ENCODE measurements at regions not wholly inside any gene's neighbourhood (a gene's known extent, or its start where the extent isn't known, plus 50 kb on each side); places are given as distances from the start of the nearest gene placed in this dataset.
"Not testable (repeated sequence)": the region's sequence is repeated elsewhere in the genome, so short reads cannot be mapped to it uniquely, and the experiment has no call there.

DNA sequence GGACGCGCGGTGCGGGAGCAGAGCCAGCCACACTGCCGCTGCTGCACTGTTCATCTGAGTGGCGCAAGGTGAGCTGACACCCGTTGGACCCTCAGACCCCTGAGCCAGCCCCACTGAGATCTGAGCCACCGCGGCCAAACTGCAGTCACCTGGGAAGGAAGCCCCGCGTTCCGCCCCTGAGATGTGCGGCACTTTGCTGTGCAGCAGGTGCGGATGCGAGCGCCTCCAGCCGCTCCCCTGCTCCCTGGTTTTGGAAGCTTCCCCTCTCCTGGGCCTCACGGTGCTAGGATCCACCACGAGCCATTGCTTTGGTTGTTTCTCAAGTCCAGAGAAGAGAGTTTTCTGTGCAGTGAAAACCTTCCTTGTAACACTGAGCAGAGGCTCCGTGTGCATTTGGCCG lies 254.1 kb downstream of the ADGRD1 start:
- H3K27ac Mint-ChIP-seq; H3K4me1 Mint-ChIP-seq; H3K9me3 Mint-ChIP-seq; H3K27me3 Mint-ChIP-seq; ATAC-seq (ENCODE audit: low read depth in 2 of 2); H3K4me3 Mint-ChIP-seq; DNase-seq; H3K36me3 Mint-ChIP-seq: not testable (repeated sequence)

DNA sequence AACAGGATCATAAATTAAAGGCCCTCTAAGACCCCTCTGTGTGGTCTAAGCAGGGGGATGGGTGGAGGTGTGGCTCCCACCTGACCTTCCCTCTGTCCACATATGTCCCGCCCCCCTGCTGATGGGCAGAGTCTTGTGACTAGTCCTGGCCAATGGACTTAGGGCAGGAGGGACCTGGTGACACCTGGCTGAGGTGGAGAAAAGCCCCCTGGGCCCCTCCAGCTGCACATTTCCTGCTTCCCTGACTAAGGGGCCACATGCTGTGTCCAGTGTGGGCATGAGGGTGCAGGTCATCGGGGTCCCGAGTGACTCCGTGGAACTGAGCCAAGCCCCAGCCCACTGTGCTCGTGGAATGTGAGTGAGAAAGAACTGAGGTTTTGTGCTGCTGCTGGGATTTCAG lies 254.7 kb downstream of the ADGRD1 start:
- peaks cover 0 to 9% of the 10 kb centered on the region in 2 donors for H3K36me3 Mint-ChIP-seq
- peaks cover 0 to 11% (median 5%) of the 10 kb centered on the region in 7 donors for H3K9me3 Mint-ChIP-seq
- H3K27me3 Mint-ChIP-seq: peaks cover 5 to 8% (median 7%) of the 10 kb centered on the region in 3 donors
- H3K4me3 Mint-ChIP-seq: no peak overlapping the region
- H3K4me1 Mint-ChIP-seq: no peaks in the 10 kb centered on the region
- DNase-seq: no peak
- no peak overlapping the region for H3K27ac Mint-ChIP-seq
- no peak for ATAC-seq (ENCODE audit: low read depth in 2 of 2)

- DNase-seq (no peak), ATAC-seq (ENCODE audit: low read depth in 2 of 2) (no peak)
- Mint-ChIP-seq H3K27me3 (peaks cover 5 to 10% (median 8%) of the 10 kb centered on the region in 3 donors), H3K27ac (peak overlapping the region in 1 of 6 donors; percentile 4), H3K4me1 (no peaks in the 10 kb centered on the region), H3K4me3 (no peak overlapping the region), H3K9me3 (peaks cover 0 to 14% (median 5%) of the 10 kb centered on the region in 7 donors), H3K36me3 (peaks cover 0 to 10% of the 10 kb centered on the region in 2 donors)
These were observed 255.7 kb downstream of the ADGRD1 start for GRCh38 chr12:131209082-131210070.

DNA sequence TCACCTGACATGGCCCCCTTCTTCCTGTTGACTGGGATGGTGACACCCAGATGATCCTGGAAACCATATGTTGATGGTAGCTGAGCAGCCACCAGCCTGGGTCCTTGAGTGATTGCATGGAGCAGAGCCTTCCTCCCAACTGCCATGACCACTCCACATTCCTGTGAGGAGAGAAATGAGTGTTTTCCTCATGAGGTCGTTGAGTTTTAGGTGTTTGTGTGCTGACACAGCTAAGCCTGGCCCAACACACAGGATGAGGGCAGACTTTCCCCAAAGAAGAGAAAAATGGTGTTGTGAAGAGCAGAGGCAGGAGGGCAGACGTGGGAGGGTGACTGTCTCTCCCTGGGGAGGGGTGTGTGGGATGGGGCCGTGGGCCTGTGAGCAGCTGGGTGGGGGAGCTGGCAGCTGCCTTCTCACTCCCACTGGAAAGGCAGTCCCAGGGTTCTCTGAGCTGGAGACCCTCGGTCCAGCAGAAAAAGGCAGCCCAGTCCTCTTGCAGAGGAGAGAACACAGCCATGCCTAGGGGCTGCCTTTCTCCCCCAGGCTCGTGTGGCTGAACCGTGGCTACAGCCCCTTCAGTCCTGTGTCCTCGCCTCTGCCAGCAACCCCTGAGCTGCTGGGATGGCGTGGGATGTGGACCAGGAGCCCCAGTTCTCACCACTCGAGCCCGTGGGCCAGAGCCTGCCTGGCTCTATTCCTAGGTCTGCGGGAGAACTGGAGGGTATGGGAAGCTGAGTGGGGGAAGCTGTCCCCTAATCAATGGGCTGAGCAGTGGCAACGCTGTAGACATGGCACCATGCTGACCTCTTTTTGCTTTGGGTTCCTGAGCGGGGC lies 257.0 kb downstream of the ADGRD1 start:
- Mint-ChIP-seq H3K4me3 (no peak overlapping the region), H3K36me3 (peaks cover 0 to 10% of the 10 kb centered on the region in 2 donors), H3K27ac (peak overlapping the region in 1 of 6 donors; percentile 44), H3K4me1 (no peaks in the 10 kb centered on the region), H3K27me3 (peaks cover 5 to 10% (median 8%) of the 10 kb centered on the region in 3 donors), H3K9me3 (peaks cover 0 to 14% (median 5%) of the 10 kb centered on the region in 7 donors)
- ATAC-seq (ENCODE audit: low read depth in 2 of 2): no peak
- DNase-seq: no peak

DNA sequence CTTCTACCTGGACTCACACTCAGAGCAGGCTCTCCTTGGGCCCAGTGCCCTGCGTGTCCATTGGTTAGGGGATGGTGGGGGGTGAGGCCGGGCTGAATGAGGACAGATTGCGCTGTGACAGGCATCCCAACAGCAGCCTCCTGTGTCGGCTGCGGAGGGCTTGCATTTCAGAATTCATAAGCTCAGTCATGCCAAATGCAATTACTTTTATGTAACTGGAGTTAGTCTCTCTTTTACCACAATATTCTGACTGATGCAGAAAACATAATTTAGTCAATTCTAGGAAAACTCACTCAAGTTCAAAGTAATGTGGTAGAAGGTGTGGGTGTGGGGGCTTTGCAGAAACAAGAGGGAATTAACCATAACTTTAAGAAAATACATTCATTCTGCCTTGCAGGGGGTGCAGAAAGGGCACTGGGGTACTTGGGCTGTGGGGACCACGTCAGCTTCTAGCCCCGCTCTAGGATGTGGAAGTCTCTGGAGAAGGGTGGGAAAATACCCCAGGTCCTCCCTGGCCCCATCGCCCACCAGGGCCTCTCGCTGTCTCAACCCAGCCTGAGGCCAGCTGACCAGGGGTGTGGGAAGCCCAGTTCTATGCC lies 257.7 kb downstream of the ADGRD1 start:
- peaks cover 0 to 14% (median 5%) of the 10 kb centered on the region in 7 donors for H3K9me3 Mint-ChIP-seq
- H3K4me3 Mint-ChIP-seq: no peak overlapping the region
- H3K27ac Mint-ChIP-seq: no peak overlapping the region
- no peaks in the 10 kb centered on the region for H3K4me1 Mint-ChIP-seq
- H3K27me3 Mint-ChIP-seq: peaks cover 8 to 10% (median 10%) of the 10 kb centered on the region in 3 donors
- DNase-seq: no peak
- ATAC-seq (ENCODE audit: low read depth in 2 of 2): no peak
- H3K36me3 Mint-ChIP-seq: peaks cover 0 to 10% of the 10 kb centered on the region in 2 donors

DNA sequence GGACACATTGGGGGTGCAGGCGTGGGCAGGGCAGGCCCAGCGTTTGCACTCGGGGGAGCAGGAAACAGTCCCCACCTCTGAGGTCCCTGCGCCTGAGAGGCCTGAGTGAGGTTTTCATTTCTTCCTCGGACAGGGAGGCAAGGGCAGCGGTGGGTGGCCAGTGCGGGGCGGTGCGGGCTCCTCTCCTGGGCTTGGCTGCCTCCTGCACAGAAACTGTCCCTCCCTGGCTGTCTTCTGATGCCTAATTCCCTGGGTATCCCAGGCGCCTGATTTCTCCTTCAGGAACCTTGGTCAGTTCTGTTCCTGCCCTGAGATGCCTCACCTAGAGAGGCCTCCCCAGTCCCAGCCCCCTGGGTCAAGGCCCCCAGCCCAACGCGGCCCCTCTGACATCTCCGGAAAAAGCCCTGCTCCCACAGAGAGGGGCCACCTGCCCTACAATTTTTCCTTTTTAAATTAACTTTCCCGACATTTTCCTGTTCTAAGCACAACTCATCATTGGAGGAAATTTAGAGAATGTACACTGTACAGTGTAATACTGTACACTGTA lies 260.3 kb downstream of the ADGRD1 start:
- peaks cover 0 to 14% (median 5%) of the 10 kb centered on the region in 7 donors for H3K9me3 Mint-ChIP-seq
- peaks cover 0 to 10% of the 10 kb centered on the region in 2 donors for H3K36me3 Mint-ChIP-seq
- no peak for DNase-seq
- peaks cover 19 to 35% (median 29%) of the 10 kb centered on the region in 3 donors for H3K27me3 Mint-ChIP-seq
- no peak for ATAC-seq (ENCODE audit: low read depth in 2 of 2)
- peaks cover 6 to 16% (median 14%) of the 10 kb centered on the region in 3 donors for H3K4me1 Mint-ChIP-seq
- no peak overlapping the region for H3K27ac Mint-ChIP-seq
- no peak overlapping the region for H3K4me3 Mint-ChIP-seq

- Mint-ChIP-seq H3K9me3 (peaks cover 0 to 14% (median 5%) of the 10 kb centered on the region in 7 donors), H3K4me1 (peaks cover 6 to 18% (median 14%) of the 10 kb centered on the region in 3 donors), H3K27me3 (peaks cover 19 to 36% (median 21%) of the 10 kb centered on the region in 3 donors)
- not testable (repeated sequence) for H3K4me3 Mint-ChIP-seq; H3K36me3 Mint-ChIP-seq; DNase-seq; H3K27ac Mint-ChIP-seq; ATAC-seq (ENCODE audit: low read depth in 2 of 2)
These were observed 261.2 kb downstream of the ADGRD1 start for GRCh38 chr12:131214936-131215335.

- DNase-seq; ATAC-seq (ENCODE audit: low read depth in 2 of 2); H3K36me3 Mint-ChIP-seq; H3K4me3 Mint-ChIP-seq: not testable (repeated sequence)
- Mint-ChIP-seq H3K27me3 (peaks cover 21 to 44% (median 24%) of the 10 kb centered on the region in 3 donors), H3K9me3 (peaks cover 0 to 14% (median 5%) of the 10 kb centered on the region in 7 donors), H3K4me1 (peaks cover 6 to 18% (median 14%) of the 10 kb centered on the region in 3 donors), H3K27ac (peak overlapping the region in 1 of 6 donors; percentile 21)
These were observed 262.9 kb downstream of the ADGRD1 start for GRCh38 chr12:131216587-131216986.

- Mint-ChIP-seq H3K4me1 (peaks cover 8 to 20% (median 17%) of the 10 kb centered on the region in 3 donors), H3K9me3 (peaks cover 0 to 14% (median 5%) of the 10 kb centered on the region in 7 donors), H3K36me3 (peaks cover 0 to 10% of the 10 kb centered on the region in 2 donors), H3K27me3 (peaks cover 24 to 46% (median 24%) of the 10 kb centered on the region in 3 donors), H3K4me3 (no peak overlapping the region), H3K27ac (peak overlapping the region in 1 of 6 donors; percentile 21)
- no peak for ATAC-seq (ENCODE audit: low read depth in 2 of 2)
- no peak for DNase-seq
These were observed 263.4 kb downstream of the ADGRD1 start for GRCh38 chr12:131217024-131217586.

GRCh38 chr12:131218026-131218922 lies 264.6 kb downstream of the ADGRD1 start:
- peak; percentile 11 for DNase-seq
- H3K4me3 Mint-ChIP-seq: peak overlapping the region in 2 of 8 donors; percentile 39 to 76
- peak; percentile 48 to 75 for ATAC-seq (ENCODE audit: low read depth in 2 of 2)
- H3K36me3 Mint-ChIP-seq: peaks cover 0 to 2% of the 10 kb centered on the region in 2 donors
- H3K27me3 Mint-ChIP-seq: peaks cover 28 to 57% (median 36%) of the 10 kb centered on the region in 3 donors
- peaks cover 0 to 5% (median 2%) of the 10 kb centered on the region in 7 donors for H3K9me3 Mint-ChIP-seq
- peak overlapping the region in 1 of 6 donors; percentile 42 for H3K27ac Mint-ChIP-seq
- peaks cover 19 to 27% (median 26%) of the 10 kb centered on the region in 3 donors for H3K4me1 Mint-ChIP-seq

GRCh38 chr12:131218923-131219669 lies 265.4 kb downstream of the ADGRD1 start:
- ATAC-seq (ENCODE audit: low read depth in 2 of 2): no peak
- H3K27ac Mint-ChIP-seq: peak overlapping the region in 1 of 6 donors; percentile 84
- H3K4me1 Mint-ChIP-seq: peaks cover 23 to 27% (median 26%) of the 10 kb centered on the region in 3 donors
- H3K4me3 Mint-ChIP-seq: peak overlapping the region in 1 of 8 donors; percentile 39
- no peak for DNase-seq
- H3K27me3 Mint-ChIP-seq: peaks cover 24 to 59% (median 43%) of the 10 kb centered on the region in 3 donors
- no peaks in the 10 kb centered on the region for H3K9me3 Mint-ChIP-seq
- no peaks in the 10 kb centered on the region for H3K36me3 Mint-ChIP-seq

Measured in naive B cell (primary cell).